NB4 (cell line): ENCODE measurements at regions not wholly inside any gene's neighbourhood (a gene's known extent, or its start where the extent isn't known, plus 50 kb on each side); places are given as distances from the start of the nearest gene placed in this dataset.

Experiments
- DNase-seq: peaks from one replicate; pipeline ENCODE4 v3.0.0; 2010; ENCODE audit warnings: low read depth
- H3K4me3 ChIP-seq: one replicate; pipeline ENCODE4 v1.5.1; 2011; ENCODE audit warnings: mild to moderate bottlenecking, low read depth, low read length, moderate library complexity
- CTCF ChIP-seq: IDR thresholded peaks from one replicate; pipeline ENCODE4 v1.5.1; 2012; ENCODE audit warnings: low read depth, low read length
- MAX ChIP-seq: IDR thresholded peaks from 2 replicates; pipeline ENCODE4 v1.6.1; 2011; ENCODE audit warnings: low read depth, low read length
- MYC ChIP-seq: IDR thresholded peaks from 2 replicates; pipeline ENCODE4 v1.6.1; 2011; ENCODE audit warnings: low read depth, low read length
- POLR2A ChIP-seq: IDR thresholded peaks from 2 replicates; pipeline ENCODE4 v1.6.1; 2011; ENCODE audit warnings: mild to moderate bottlenecking; ENCODE audit not compliant: insufficient read length; ENCODE audit errors: extremely low read depth

GRCh38 chr5:129387944-129388343, 72.2 kb upstream of the ADAMTS19 start:
- DNase-seq, result no peak
- no peak overlapping the region for H3K4me3 ChIP-seq
- no peak for TF ChIP-seq POLR2A
- TF ChIP-seq MYC, result no peak
- no peak for TF ChIP-seq CTCF
- TF ChIP-seq MAX, result no peak

GRCh38 chr5:129392681-129393080, 67.4 kb upstream of the ADAMTS19 start:
- H3K4me3 ChIP-seq, result no peak overlapping the region
- DNase-seq, result no peak
- TF ChIP-seq MYC (no peak), POLR2A (no peak), CTCF (no peak), MAX (no peak)

GRCh38 chr5:129395247-129395646, 64.9 kb upstream of the ADAMTS19 start:
- no peak for TF ChIP-seq MYC
- TF ChIP-seq CTCF, result no peak
- no peak for TF ChIP-seq POLR2A
- TF ChIP-seq MAX, result no peak
- no peak overlapping the region for H3K4me3 ChIP-seq
- no peak for DNase-seq

- no peak overlapping the region for H3K4me3 ChIP-seq
- DNase-seq, result no peak
- TF ChIP-seq MYC (no peak), CTCF (no peak), POLR2A (no peak), MAX (no peak)
These were observed 61.9 kb upstream of the ADAMTS19 start for GRCh38 chr5:129398026-129398678.

GRCh38 chr5:129399069-129399468, 61.0 kb upstream of the ADAMTS19 start:
- TF ChIP-seq MAX, result no peak
- no peak overlapping the region for H3K4me3 ChIP-seq
- no peak for DNase-seq

- H3K4me3 ChIP-seq, result no peak overlapping the region
- no peak for TF ChIP-seq POLR2A
- TF ChIP-seq MYC, result no peak
- TF ChIP-seq CTCF, result no peak
- no peak for TF ChIP-seq MAX
- DNase-seq, result no peak
These were observed 59.6 kb upstream of the ADAMTS19 start for GRCh38 chr5:129400395-129400983.
